GM18520 (cell line): ENCODE measurements at regions not wholly inside any gene's neighbourhood (a gene's known extent, or its start where the extent isn't known, plus 50 kb on each side); places are given as distances from the start of the nearest gene placed in this dataset.
"Not testable (repeated sequence)": the region's sequence is repeated elsewhere in the genome, so short reads cannot be mapped to it uniquely, and the experiment has no call there.

Experiments
- ATAC-seq: cut with Tn5 transposase; IDR thresholded peaks from one replicate; pipeline ENCODE4 v1.9.1; 2021; ENCODE audit not compliant: unreplicated experiment

DNA sequence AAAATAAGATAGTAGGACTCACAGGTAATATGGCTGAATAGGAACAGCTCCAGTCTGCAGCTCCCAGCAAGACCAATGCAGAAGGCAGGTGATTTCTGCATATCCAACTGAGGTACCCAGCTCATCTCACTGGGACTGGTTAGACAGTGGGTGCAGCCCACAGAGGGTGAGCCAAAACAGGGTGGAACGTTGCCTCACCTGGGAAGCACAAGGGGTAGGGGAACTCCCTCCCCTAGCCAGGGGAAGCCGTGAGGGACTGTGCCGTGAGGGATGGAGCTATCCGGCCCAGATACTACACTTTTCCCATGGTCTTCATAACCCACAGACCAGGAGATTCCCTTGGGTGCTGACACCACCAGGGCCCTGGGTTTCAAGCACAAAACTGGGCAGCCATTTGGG, 114.8 kb upstream of the GNAI1 start:
- not testable (repeated sequence) for ATAC-seq

- ATAC-seq: peak; percentile 79
Measured at GRCh38 chr7:80018941-80019808, 115.5 kb upstream of the GNAI1 start.

DNA sequence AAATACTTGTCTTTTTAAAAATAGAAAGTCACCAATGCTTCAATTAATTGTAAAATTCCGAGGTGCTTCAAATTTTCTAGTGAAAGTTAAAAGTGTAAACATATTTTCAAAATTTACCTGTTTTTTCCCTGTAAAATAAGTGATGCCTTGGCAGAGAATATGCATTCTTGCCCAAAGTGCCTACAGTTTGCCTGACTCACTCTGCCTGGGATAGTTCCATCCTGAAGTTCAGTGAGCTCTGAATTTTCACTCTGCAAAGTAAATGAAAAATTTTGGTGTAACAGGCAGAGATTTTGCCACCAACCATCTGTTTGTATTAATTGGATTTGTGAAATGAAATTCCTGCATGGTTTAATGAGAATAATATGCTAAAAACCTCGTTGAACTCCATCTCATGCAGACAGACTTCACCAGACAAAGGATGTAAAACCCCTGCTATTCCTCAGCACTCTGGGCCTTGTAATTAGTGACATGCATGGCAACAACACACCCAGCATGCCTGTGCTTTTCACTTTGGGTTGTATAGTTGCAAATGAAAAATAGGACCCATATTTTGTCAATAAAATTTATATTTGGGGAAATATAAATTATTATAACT, 117.4 kb upstream of the GNAI1 start:
- ATAC-seq: no peak

GRCh38 chr7:80014511-80014910, 120.1 kb upstream of the GNAI1 start:
- ATAC-seq: no peak

DNA sequence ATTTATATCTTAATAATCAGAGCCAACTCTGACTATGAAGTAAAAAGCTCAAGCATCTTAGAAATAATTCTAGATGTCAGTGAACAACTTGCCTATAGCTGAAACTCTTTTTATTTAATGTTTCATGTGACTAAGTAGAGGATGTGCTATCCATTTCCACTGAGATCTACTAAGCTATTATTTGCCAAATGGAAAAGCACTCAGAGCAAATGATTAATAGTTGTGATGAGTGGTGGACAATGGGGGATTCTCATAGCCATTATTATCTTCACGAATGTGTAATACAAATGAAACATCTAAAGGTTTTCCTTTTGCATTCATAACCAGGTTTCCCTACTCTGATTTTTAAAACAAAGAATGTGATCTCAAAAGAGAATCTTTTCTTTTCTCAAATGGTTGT, 126.6 kb upstream of the GNAI1 start:
- no peak for ATAC-seq

DNA sequence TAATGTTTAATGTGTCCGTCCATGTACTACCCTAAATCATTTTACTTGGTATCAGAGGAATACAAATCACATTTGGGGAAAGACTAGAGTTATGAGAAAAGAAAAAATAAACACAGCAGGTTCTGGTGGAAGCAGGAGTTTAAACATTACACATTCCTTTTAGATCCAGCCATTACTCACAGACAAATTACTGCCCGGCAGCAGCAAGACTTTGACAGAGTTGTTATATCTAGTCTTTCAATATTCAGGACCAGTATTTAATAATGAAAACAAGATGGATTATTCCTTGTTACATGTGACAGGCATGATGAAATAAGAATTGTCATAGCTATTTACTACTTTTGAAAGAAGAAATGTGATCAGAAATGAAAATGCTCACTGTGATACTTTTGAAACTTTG, 131.8 kb upstream of the GNAI1 start:
- no peak for ATAC-seq

DNA sequence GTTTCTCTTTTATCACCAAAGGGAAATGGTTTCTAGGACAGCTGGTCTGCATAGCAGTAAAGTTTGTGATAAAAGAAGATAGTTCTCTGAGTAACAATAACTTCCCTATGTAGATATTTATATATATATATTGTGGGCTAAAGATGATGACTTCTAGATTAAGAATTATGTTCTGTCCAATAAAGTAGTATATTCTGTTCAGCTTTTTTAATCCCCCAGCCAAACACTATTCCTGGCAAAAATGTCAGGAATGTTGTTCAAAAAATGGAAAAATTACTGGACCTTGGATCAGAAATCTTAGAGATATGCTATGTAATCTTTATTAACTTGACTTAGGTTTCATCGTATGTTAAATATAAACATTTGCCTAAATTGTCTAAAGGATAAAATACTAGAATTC, 136.3 kb upstream of the GNAI1 start:
- ATAC-seq: no peak

- no peak for ATAC-seq
Measured at GRCh38 chr7:79997345-79997744, 137.3 kb upstream of the GNAI1 start.

DNA sequence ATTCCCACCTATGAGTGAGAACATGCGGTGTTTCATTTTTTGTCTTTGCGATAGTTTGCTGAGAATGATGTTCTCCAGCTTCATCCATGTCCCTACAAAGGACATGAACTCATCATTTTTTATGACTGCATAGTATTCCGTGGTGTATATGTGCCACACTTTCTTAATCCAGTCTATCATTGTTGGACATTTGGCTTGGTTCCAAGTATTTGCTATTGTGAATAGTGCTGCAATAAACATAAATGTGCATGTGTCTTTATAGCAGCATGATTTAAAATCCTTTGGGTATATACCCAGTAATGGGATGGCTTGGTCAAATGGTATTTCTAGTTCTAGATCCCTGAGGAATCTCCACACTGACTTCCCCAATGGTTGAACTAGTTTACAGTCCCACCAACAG, 138.9 kb upstream of the GNAI1 start:
- not testable (repeated sequence) for ATAC-seq

- no peak for ATAC-seq
Measured at GRCh38 chr7:79988653-79989052, 146.0 kb upstream of the GNAI1 start.

- ATAC-seq: no peak
Measured at GRCh38 chr7:79984210-79984609, 150.4 kb upstream of the GNAI1 start.

DNA sequence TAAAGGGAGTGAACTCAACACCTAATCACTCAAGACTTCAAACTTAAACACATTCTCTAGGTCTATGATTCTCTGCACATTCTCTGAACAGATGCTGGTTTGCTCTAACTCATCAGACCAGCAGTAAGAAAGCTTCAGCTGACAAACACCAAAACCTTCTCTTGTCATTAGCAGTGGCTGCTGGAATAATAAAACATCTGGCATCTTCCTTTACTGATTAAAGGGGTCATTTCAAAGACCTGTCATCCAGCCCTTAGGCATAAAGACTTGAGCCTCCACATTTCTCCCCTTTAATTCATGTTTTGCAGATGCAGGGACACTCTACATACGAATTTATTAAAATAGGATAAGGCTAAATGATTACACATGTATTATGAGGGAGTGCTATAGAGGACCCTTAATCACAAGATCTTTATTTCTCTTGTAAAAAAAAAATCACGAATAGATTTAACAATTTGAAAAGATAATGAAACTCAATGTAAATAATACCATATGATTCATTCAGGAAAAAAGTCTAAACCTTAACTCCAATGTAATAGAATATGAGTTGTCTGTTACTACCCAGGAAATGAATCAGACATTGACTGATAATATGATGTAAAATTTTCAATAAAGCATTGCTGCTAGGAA, 152.4 kb upstream of the GNAI1 start:
- ATAC-seq: no peak

DNA sequence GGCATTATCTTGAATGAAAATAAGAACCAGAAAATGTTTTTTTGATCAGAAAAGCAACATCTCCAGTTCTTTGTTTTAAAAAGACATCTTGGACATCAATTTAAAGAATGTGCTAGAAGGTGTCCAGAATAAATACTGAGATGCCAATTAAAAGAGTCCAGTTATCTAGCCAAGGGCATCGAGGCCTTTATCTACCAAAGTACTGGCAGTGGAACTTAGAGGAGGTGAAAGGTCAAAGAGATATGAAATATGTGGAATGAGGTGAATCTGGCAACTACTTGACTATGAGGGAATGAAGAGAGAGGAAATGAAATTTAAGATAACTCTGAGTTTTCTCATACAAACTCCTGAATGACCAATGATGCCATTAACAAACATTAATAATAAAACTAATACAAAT, 154.3 kb upstream of the GNAI1 start:
- no peak for ATAC-seq

DNA sequence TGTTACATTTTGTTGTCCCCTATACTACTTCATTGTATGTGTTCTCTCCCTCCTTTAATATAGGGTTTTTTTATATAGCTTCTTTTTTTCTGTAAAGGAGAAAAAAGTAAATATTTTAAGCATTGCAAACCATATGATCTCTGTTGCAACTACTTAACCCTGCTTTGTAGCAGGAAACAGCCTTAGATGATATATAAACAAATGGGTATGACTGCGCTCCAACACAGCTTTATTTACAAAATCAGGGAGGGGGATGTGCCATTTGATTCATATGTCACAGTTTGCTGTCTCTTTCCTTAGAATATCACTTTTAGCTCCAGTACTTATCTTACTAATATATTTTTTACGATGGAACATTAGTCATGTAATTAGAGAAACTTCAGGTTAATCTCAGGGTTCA, 155.2 kb upstream of the GNAI1 start:
- ATAC-seq: no peak

DNA sequence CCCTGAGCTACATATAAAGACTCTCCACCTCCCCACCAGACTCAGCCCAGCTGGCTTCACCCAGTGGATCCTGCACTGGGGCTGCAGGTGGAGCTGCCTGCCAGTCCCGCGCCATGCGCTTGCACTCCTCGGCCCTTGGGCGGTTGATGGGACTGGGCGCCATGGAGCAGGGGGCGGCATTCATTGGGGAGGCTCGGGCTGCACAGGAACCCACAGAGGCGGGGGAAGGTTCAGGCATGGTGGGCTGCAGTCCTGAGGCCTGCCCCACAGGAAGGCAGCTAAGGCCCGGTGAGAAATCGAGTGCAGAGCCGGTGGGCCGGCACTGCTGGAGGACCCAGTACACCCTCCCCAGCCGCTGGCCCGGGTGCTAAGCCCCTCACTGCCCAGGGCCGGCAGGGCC, 157.2 kb upstream of the GNAI1 start:
- ATAC-seq: no peak

GRCh38 chr7:79976711-79977020, 158.0 kb upstream of the GNAI1 start:
- not testable (repeated sequence) for ATAC-seq

GRCh38 chr7:79975986-79976710, 158.5 kb upstream of the GNAI1 start:
- ATAC-seq: not testable (repeated sequence)

DNA sequence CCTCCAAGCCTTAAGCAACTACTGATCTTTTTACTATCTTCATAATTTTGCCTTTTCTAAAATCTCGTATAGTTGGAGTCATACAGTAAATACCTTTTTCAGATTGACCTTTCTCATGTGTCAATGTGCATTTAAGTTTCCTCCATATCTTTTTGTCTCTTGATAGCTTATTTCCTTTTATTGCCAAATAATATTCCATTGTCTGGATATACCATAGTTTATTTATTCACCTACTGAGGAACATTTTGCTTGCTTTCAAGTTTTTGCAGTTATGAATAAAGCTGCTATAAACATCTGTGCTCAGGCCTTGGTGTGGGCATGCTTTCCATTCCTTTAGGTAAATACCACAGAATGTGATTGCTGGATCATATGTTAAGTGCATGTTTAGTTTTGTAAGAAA, 161.2 kb upstream of the GNAI1 start:
- ATAC-seq: no peak

DNA sequence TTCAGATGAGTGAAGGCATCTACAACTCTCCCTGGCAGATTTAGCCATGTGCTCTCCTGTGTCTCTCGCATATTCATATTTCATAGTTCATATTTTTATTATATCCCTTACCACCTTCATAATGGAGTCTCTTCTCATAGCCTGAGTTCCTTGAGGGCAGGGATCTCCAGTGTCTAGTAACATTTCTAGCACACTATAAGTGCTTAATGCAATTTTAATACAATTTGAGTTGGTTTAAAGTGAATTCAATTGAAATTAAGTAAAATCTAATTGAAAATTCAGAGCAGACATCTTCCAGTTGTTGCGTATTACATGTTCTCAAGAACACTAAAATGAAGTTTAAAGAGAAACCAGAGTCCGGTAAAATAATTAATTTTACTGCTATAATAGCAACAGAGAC, 163.6 kb upstream of the GNAI1 start:
- ATAC-seq: no peak

DNA sequence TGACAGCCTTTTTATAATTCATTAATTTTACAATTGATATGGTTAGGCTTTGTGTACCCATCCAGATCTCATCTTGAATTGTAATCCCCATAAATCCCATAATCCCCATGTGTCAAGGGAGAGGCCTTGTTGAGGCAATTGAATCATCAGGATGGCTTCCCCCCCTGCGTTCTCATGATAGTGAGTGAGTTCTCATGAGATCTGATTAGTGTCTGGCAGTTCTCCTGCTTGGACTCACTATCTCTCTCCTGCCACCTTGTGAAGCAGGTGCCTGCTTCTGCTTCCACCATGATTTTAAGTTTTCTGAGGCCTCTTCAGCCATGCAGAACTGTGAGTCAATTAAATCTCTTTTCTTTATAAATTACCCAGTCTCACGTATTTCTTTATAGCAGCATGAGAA, 165.7 kb upstream of the GNAI1 start:
- ATAC-seq: no peak

- no peak for ATAC-seq
Measured at GRCh38 chr7:79968077-79968648, 166.5 kb upstream of the GNAI1 start.
